ENCODE measurements at regions not wholly inside any gene's neighbourhood (a gene's known extent, or its start where the extent isn't known, plus 50 kb on each side); places are given as distances from the start of the nearest gene placed in this dataset.

DNA sequence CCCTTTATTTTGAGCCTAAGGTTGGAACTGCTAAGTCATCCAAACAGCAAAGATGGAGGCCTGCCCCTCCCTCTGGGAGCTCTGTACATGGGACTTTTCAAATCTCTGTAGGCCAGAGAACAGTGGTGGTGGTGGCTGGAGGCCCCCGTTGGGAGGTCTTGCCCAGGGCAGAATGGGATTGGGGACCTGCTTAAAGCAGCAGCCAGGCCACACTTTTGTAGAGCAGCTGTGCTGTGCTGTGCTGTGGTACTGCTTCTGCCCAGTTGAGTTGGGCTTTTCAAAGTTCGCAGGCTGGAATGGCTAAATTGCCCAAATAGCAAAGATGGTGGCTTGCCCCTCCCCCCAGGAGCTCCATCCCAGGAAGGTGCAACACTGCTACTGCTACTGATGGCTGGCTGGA, 147.5 kb upstream of the TACR3 start:
- H3K27ac ChIP-seq (ENCODE audit: low read depth), result no peak overlapping the region
- no peak overlapping the region for H2AFZ ChIP-seq
- H4K20me1 ChIP-seq (replicated peaks; ENCODE audit: insufficient read depth), result no peaks in the 10 kb centered on the region
- no peaks in the 10 kb centered on the region for H3K79me2 ChIP-seq (replicated peaks; ENCODE audit: insufficient read depth)
- ATAC-seq (no peak), DNase-seq (ENCODE audit: low spot score) (no peak)
- no peaks in the 10 kb centered on the region for H3F3A ChIP-seq (replicated peaks; ENCODE audit: low read depth)
- TF ChIP-seq NANOG (IDR thresholded peaks at IDR 0.05; ENCODE audit: borderline replicate concordance) (no peak), STAT1 (IDR thresholded peaks at IDR 0.05; ENCODE audit: unreplicated experiment) (no peak), EZH2 (IDR thresholded peaks at IDR 0.05; ENCODE audit: low read depth, unreplicated experiment) (no peak), ETS1 (IDR thresholded peaks at IDR 0.05) (no peak), CTCF (conservative IDR thresholded peaks at IDR 0.05; ENCODE audit: low read depth in 2 of 2) (no peak), ZNF114 (CRISPR knock-in tag; IDR thresholded peaks at IDR 0.05) (no peak), REST (IDR thresholded peaks at IDR 0.05; ENCODE audit: unreplicated experiment) (no peak), POLR2AphosphoS5 (IDR thresholded peaks at IDR 0.05; ENCODE audit: low read depth) (no peak), ZNF462 (CRISPR knock-in tag; IDR thresholded peaks at IDR 0.05) (no peak), ZNF331 (CRISPR knock-in tag; IDR thresholded peaks at IDR 0.05; ENCODE audit: low read depth) (no peak), CREB1 (CRISPR knock-in tag; IDR thresholded peaks at IDR 0.05; ENCODE audit: low read depth) (no peak), JUNB (IDR thresholded peaks at IDR 0.05; ENCODE audit: unreplicated experiment) (no peak), EZH2phosphoT487 (IDR thresholded peaks at IDR 0.05; ENCODE audit: unreplicated experiment) (no peak)
- 0 out of 2 replicates have a peak overlapping the region, but pooled peaks have one; percentile 28 for H3K27ac Mint-ChIP-seq
- H3K4me3 ChIP-seq, result no peak overlapping the region
- H3K36me3 Mint-ChIP-seq (ENCODE audit: low read depth), result no peaks in the 10 kb centered on the region
- no peaks in the 10 kb centered on the region for H3K36me3 ChIP-seq (ENCODE audit: insufficient read depth)
- no peaks in the 10 kb centered on the region for H3K27me3 Mint-ChIP-seq (ENCODE audit: insufficient read depth, low read depth, poor library complexity)
- H3K4me2 ChIP-seq, result no peak overlapping the region
- H3K4me1 Mint-ChIP-seq, result no peaks in the 10 kb centered on the region; the same call in 2 of the 3 replicates
- H3K9me2 ChIP-seq (ENCODE audit: insufficient read depth), result 0 out of 2 replicates have a peak, but pooled peaks cover 5% of the 10 kb centered on the region
- H3K27me3 ChIP-seq (ENCODE audit: insufficient read depth), result no peaks in the 10 kb centered on the region
- H3K4me1 ChIP-seq (ENCODE audit: insufficient read depth), result no peaks in the 10 kb centered on the region
- no peak overlapping the region for H3K4me3 Mint-ChIP-seq
- no peaks in the 10 kb centered on the region for H3K9me3 Mint-ChIP-seq

Measured in GM23338 (cell line).